WTC11 (cell line): ENCODE measurements at regions not wholly inside any gene's neighbourhood (a gene's known extent, or its start where the extent isn't known, plus 50 kb on each side); places are given as distances from the start of the nearest gene placed in this dataset.

Experiments
- ATAC-seq: fragments of 200-7000 bp; cut with Tn5 transposase; 2 replicates; pipeline ENCODE4 v1.10.0; 2021; ENCODE audit warnings: mild to moderate bottlenecking, moderate library complexity
- CTCF ChIA-PET: fragments of 300-600 bp; sonication (Branson Sonifier 250); formaldehyde crosslinking; loops from one replicate; lab custom pipeline; 2021; ENCODE audit warnings: antibody characterized with exemption; lab: Charles Lee
- POLR2A ChIA-PET: fragments of 350-600 bp; sonication (Branson Sonifier 250); formaldehyde crosslinking; loops from one replicate; lab custom pipeline; 2021; ENCODE audit warnings: antibody characterized with exemption; lab: Charles Lee
- DNase-seq: peaks from one replicate; pipeline ENCODE4 v3.0.0; 2021; ENCODE audit warnings: low spot score
- H3K27ac Mint-ChIP-seq: 2 replicates; pipeline ENCODE4 v1.8.0; 2021; ENCODE audit warnings: mixed read lengths
- H3K27me3 Mint-ChIP-seq: 2 replicates; pipeline ENCODE4 v1.8.0; 2021; ENCODE audit warnings: low read depth, mild to moderate bottlenecking, moderate library complexity, mixed read lengths
- H3K36me3 Mint-ChIP-seq: 2 replicates; pipeline ENCODE4 v1.8.0; 2021; ENCODE audit warnings: mixed read lengths
- H3K4me1 Mint-ChIP-seq: 2 replicates; pipeline ENCODE4 v1.8.0; 2022; ENCODE audit warnings: mixed read lengths
- H3K4me3 Mint-ChIP-seq: 2 replicates; pipeline ENCODE4 v1.8.0; 2021; ENCODE audit warnings: mild to moderate bottlenecking, moderate library complexity, mixed read lengths
- H3K9me3 Mint-ChIP-seq: 2 replicates; pipeline ENCODE4 v1.8.0; 2021; ENCODE audit warnings: mixed read lengths
- CREB1 ChIP-seq: sonication (generic); formaldehyde crosslinking; IDR thresholded peaks from 2 replicates; pipeline ENCODE4 v1.8.0; 2023; ENCODE audit warnings: mild to moderate bottlenecking, missing genetic modification reagents
- ELF4 ChIP-seq: sonication (generic); formaldehyde crosslinking; IDR thresholded peaks from 2 replicates; pipeline ENCODE4 v1.8.1; 2022; ENCODE audit warnings: low read depth, mild to moderate bottlenecking, moderate library complexity, missing genetic modification reagents
- EMX1 ChIP-seq: fragments of 250-450 bp; sonication (Bioruptor Pico); IDR thresholded peaks from 2 replicates; pipeline ENCODE4 v1.8.0; 2021; ENCODE audit warnings: mild to moderate bottlenecking
- ESRRA ChIP-seq: sonication (generic); formaldehyde crosslinking; IDR thresholded peaks from 2 replicates; pipeline ENCODE4 v1.8.1; 2022; ENCODE audit warnings: mild to moderate bottlenecking, missing genetic modification reagents, borderline replicate concordance
- FOXK1 ChIP-seq: sonication (generic); formaldehyde crosslinking; IDR thresholded peaks from 2 replicates; pipeline ENCODE4 v1.8.0; 2022; ENCODE audit warnings: mild to moderate bottlenecking, moderate library complexity, missing genetic modification reagents
- KAT7 ChIP-seq: sonication (generic); formaldehyde crosslinking; IDR thresholded peaks from 2 replicates; pipeline ENCODE4 v1.8.1; 2023; ENCODE audit warnings: missing genetic modification reagents, mild to moderate bottlenecking, borderline replicate concordance
- RELA ChIP-seq: sonication (generic); formaldehyde crosslinking; IDR thresholded peaks from 2 replicates; pipeline ENCODE4 v1.8.1; 2022; ENCODE audit warnings: missing genetic modification reagents, mild to moderate bottlenecking, borderline replicate concordance
- ZNF317 ChIP-seq: sonication (generic); formaldehyde crosslinking; IDR thresholded peaks from 2 replicates; pipeline ENCODE4 v1.8.1; 2023; ENCODE audit warnings: low read depth, mild to moderate bottlenecking, moderate library complexity, missing genetic modification reagents, borderline replicate concordance
- ZNF416 ChIP-seq: fragments of 250-450 bp; sonication (Bioruptor Pico); IDR thresholded peaks from 2 replicates; pipeline ENCODE4 v1.9.0; 2021; ENCODE audit warnings: mild to moderate bottlenecking, inconsistent platforms
- TF ChIP-seq, protein P1 (sequence below): sonication (generic); formaldehyde crosslinking; IDR thresholded peaks from 2 replicates; pipeline ENCODE4 v1.8.1; 2023; ENCODE audit warnings: mild to moderate bottlenecking, missing genetic modification reagents
- TF ChIP-seq, protein P2 (sequence below): sonication (generic); formaldehyde crosslinking; IDR thresholded peaks from 2 replicates; pipeline ENCODE4 v1.8.0; 2023; ENCODE audit warnings: mild to moderate bottlenecking, missing genetic modification reagents
- TF ChIP-seq, protein P3 (sequence below): sonication (generic); formaldehyde crosslinking; IDR thresholded peaks from 2 replicates; pipeline ENCODE4 v1.8.1; 2023; ENCODE audit warnings: mild to moderate bottlenecking, missing genetic modification reagents, borderline replicate concordance
- TF ChIP-seq, protein P4 (sequence below): sonication (generic); formaldehyde crosslinking; IDR thresholded peaks from 2 replicates; pipeline ENCODE4 v1.8.1; 2023; ENCODE audit warnings: mild to moderate bottlenecking, missing genetic modification reagents, moderate library complexity
- TF ChIP-seq, protein P5 (sequence below): sonication (generic); formaldehyde crosslinking; IDR thresholded peaks from 2 replicates; pipeline ENCODE4 v1.8.1; 2023; ENCODE audit warnings: mild to moderate bottlenecking, missing genetic modification reagents
- TF ChIP-seq, protein P6 (sequence below): fragments of 250-450 bp; sonication (Bioruptor Pico); IDR thresholded peaks from 2 replicates; pipeline ENCODE4 v2.1.2; 2022; ENCODE audit warnings: mild to moderate bottlenecking, moderate library complexity
- TF ChIP-seq, protein P7 (sequence below): fragments of 250-450 bp; sonication (Bioruptor Pico); IDR thresholded peaks from 2 replicates; pipeline ENCODE4 v1.9.0; 2021; ENCODE audit warnings: moderate library complexity, mild to moderate bottlenecking, inconsistent platforms, borderline replicate concordance

DNA sequence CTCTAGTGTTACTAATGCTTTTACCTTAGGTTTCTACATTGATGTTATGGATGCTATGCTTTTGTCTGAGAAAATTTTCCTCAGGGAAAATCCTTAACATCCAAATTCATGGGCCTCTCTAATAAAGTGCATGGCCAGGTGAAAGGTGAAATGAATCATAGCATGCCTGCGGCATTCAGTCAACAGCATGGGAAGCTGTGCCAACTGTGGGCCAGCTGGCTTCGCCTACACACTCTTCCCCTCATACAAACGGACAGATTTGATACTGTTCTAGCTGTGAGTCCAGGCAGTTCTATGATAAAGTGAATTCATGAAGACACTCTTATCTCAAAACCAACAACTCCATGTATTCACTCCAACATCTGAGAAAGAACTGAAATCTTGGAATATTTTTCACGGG is 374.1 kb downstream of the PLK2 start (continued):
- TF ChIP-seq, protein P1, sequence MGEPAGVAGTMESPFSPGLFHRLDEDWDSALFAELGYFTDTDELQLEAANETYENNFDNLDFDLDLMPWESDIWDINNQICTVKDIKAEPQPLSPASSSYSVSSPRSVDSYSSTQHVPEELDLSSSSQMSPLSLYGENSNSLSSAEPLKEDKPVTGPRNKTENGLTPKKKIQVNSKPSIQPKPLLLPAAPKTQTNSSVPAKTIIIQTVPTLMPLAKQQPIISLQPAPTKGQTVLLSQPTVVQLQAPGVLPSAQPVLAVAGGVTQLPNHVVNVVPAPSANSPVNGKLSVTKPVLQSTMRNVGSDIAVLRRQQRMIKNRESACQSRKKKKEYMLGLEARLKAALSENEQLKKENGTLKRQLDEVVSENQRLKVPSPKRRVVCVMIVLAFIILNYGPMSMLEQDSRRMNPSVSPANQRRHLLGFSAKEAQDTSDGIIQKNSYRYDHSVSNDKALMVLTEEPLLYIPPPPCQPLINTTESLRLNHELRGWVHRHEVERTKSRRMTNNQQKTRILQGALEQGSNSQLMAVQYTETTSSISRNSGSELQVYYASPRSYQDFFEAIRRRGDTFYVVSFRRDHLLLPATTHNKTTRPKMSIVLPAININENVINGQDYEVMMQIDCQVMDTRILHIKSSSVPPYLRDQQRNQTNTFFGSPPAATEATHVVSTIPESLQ (CRISPR knock-in tag): no peak
- no peak for TF ChIP-seq EMX1 (CRISPR knock-in tag)
- no peak for TF ChIP-seq CREB1
- TF ChIP-seq, protein P2, sequence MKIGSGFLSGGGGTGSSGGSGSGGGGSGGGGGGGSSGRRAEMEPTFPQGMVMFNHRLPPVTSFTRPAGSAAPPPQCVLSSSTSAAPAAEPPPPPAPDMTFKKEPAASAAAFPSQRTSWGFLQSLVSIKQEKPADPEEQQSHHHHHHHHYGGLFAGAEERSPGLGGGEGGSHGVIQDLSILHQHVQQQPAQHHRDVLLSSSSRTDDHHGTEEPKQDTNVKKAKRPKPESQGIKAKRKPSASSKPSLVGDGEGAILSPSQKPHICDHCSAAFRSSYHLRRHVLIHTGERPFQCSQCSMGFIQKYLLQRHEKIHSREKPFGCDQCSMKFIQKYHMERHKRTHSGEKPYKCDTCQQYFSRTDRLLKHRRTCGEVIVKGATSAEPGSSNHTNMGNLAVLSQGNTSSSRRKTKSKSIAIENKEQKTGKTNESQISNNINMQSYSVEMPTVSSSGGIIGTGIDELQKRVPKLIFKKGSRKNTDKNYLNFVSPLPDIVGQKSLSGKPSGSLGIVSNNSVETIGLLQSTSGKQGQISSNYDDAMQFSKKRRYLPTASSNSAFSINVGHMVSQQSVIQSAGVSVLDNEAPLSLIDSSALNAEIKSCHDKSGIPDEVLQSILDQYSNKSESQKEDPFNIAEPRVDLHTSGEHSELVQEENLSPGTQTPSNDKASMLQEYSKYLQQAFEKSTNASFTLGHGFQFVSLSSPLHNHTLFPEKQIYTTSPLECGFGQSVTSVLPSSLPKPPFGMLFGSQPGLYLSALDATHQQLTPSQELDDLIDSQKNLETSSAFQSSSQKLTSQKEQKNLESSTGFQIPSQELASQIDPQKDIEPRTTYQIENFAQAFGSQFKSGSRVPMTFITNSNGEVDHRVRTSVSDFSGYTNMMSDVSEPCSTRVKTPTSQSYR (CRISPR knock-in tag): no peak

DNA sequence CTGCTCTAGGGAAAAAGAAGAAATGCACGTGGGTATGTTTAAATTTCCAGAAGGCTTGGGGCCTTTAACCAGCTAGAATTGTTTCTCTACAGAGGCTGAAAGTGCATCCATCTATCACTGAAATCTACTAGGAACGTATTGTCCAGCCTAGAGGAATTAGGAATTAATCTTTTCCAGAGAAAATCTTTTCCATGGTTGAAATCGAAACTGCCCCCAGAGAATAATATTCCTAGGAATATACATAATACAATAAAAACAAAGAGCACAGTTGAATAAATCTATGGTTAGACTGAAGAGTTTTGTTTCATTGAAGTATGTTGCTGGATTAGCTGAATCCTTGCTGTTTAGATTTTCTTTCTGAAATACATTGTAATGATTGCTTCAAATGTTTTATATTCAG is 378.5 kb downstream of the PLK2 start:
- peaks cover 40% of the 10 kb centered on the region for H3K4me1 Mint-ChIP-seq
- no peak for DNase-seq
- TF ChIP-seq ZNF317 (CRISPR knock-in tag) (no peak), ESRRA (no peak), KAT7 (CRISPR knock-in tag) (no peak), ZNF416 (CRISPR knock-in tag) (no peak), FOXK1 (CRISPR knock-in tag) (no peak), ELF4 (CRISPR knock-in tag) (no peak), EMX1 (CRISPR knock-in tag) (no peak), RELA (CRISPR knock-in tag) (no peak)
- TF ChIP-seq, protein P3, sequence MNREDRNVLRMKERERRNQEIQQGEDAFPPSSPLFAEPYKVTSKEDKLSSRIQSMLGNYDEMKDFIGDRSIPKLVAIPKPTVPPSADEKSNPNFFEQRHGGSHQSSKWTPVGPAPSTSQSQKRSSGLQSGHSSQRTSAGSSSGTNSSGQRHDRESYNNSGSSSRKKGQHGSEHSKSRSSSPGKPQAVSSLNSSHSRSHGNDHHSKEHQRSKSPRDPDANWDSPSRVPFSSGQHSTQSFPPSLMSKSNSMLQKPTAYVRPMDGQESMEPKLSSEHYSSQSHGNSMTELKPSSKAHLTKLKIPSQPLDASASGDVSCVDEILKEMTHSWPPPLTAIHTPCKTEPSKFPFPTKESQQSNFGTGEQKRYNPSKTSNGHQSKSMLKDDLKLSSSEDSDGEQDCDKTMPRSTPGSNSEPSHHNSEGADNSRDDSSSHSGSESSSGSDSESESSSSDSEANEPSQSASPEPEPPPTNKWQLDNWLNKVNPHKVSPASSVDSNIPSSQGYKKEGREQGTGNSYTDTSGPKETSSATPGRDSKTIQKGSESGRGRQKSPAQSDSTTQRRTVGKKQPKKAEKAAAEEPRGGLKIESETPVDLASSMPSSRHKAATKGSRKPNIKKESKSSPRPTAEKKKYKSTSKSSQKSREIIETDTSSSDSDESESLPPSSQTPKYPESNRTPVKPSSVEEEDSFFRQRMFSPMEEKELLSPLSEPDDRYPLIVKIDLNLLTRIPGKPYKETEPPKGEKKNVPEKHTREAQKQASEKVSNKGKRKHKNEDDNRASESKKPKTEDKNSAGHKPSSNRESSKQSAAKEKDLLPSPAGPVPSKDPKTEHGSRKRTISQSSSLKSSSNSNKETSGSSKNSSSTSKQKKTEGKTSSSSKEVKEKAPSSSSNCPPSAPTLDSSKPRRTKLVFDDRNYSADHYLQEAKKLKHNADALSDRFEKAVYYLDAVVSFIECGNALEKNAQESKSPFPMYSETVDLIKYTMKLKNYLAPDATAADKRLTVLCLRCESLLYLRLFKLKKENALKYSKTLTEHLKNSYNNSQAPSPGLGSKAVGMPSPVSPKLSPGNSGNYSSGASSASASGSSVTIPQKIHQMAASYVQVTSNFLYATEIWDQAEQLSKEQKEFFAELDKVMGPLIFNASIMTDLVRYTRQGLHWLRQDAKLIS (CRISPR knock-in tag): no peak
- TF ChIP-seq, protein P4, sequence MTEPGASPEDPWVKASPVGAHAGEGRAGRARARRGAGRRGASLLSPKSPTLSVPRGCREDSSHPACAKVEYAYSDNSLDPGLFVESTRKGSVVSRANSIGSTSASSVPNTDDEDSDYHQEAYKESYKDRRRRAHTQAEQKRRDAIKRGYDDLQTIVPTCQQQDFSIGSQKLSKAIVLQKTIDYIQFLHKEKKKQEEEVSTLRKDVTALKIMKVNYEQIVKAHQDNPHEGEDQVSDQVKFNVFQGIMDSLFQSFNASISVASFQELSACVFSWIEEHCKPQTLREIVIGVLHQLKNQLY (CRISPR knock-in tag): no peak
- TF ChIP-seq, protein P5, sequence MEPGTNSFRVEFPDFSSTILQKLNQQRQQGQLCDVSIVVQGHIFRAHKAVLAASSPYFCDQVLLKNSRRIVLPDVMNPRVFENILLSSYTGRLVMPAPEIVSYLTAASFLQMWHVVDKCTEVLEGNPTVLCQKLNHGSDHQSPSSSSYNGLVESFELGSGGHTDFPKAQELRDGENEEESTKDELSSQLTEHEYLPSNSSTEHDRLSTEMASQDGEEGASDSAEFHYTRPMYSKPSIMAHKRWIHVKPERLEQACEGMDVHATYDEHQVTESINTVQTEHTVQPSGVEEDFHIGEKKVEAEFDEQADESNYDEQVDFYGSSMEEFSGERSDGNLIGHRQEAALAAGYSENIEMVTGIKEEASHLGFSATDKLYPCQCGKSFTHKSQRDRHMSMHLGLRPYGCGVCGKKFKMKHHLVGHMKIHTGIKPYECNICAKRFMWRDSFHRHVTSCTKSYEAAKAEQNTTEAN (CRISPR knock-in tag): no peak
- TF ChIP-seq, protein P6, sequence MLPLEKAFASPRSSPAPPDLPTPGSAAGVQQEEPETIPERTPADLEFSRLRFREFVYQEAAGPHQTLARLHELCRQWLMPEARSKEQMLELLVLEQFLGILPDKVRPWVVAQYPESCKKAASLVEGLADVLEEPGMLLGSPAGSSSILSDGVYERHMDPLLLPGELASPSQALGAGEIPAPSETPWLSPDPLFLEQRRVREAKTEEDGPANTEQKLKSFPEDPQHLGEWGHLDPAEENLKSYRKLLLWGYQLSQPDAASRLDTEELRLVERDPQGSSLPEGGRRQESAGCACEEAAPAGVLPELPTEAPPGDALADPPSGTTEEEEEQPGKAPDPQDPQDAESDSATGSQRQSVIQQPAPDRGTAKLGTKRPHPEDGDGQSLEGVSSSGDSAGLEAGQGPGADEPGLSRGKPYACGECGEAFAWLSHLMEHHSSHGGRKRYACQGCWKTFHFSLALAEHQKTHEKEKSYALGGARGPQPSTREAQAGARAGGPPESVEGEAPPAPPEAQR (CRISPR knock-in tag): no peak
- TF ChIP-seq, protein P7, sequence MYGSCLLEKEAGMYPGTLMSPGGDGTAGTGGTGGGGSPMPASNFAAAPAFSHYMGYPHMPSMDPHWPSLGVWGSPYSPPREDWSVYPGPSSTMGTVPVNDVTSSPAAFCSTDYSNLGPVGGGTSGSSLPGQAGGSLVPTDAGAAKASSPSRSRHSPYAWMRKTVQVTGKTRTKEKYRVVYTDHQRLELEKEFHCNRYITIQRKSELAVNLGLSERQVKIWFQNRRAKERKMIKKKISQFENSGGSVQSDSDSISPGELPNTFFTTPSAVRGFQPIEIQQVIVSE (CRISPR knock-in tag): no peak
- ChIA-PET POLR2A (no interaction called here), CTCF (interaction anchor here (1.1 kb wide), 1 partner anchor 194 kb away, joined by 3 read pairs; no protein-coding TSS in a partner anchor)
- no peak overlapping the region for H3K27ac Mint-ChIP-seq
- H3K9me3 Mint-ChIP-seq: no peaks in the 10 kb centered on the region
- H3K27me3 Mint-ChIP-seq: no peaks in the 10 kb centered on the region
- ATAC-seq: no peak
- no peak overlapping the region for H3K4me3 Mint-ChIP-seq
- H3K36me3 Mint-ChIP-seq: no peaks in the 10 kb centered on the region
